CD4-positive, alpha-beta T cell (primary cell): ENCODE measurements at regions not wholly inside any gene's neighbourhood (a gene's known extent, or its start where the extent isn't known, plus 50 kb on each side); places are given as distances from the start of the nearest gene placed in this dataset.
A peak's percentile ranks its signal among the peaks of the same experiment; 100 is the strongest.

Experiments
- ATAC-seq: fragments of 200-7000 bp; cut with Tn5 transposase; one replicate; pipeline ENCODE4 v1.10.0; 2022; ENCODE audit warnings: mild to moderate bottlenecking; ENCODE audit not compliant: poor library complexity
- CTCF ChIA-PET: fragments of 350-600 bp; sonication (Branson Sonifier 250); formaldehyde crosslinking; loops from one replicate; lab custom pipeline; 2021; ENCODE audit warnings: antibody characterized with exemption, inconsistent platforms; lab: Charles Lee
- POLR2A ChIA-PET: fragments of 350-600 bp; sonication (Branson Sonifier 250); formaldehyde crosslinking; loops from one replicate; lab custom pipeline; 2021; ENCODE audit warnings: antibody characterized with exemption, inconsistent platforms; lab: Charles Lee
- DNase-seq, 14 experiments: peaks; one replicate each; pipeline ENCODE4 v3.0.0-alpha.2; 2013 to 2020; ENCODE audit warnings: mixed read lengths in 2 of 14
- H3K27ac ChIP-seq, 2 donors: one replicate each; pipeline versions ENCODE4 v1.5.1 to v1.7.0; 2013; ENCODE audit warnings: low read length in 2 of 2, low read depth in 1 of 2, mild to moderate bottlenecking in 1 of 2
- H3K27me3 ChIP-seq, 2 experiments: 1 replicate in 1 of 2; 2 replicates in 1 of 2; pipeline versions ENCODE4 v1.6.1 to v1.7.0; 2013; ENCODE audit warnings: low read length in 2 of 2, control low read depth in 1 of 2, mild to moderate bottlenecking in 1 of 2, moderate library complexity in 1 of 2; ENCODE audit not compliant: insufficient read depth in 2 of 2, control insufficient read depth in 1 of 2
- H3K36me3 ChIP-seq: one replicate; pipeline ENCODE4 v1.6.1; 2013; ENCODE audit warnings: low read length, control low read depth; ENCODE audit not compliant: insufficient read depth
- H3K4me1 ChIP-seq: one replicate; pipeline ENCODE4 v1.6.1; 2013; ENCODE audit warnings: low read length, control low read depth; ENCODE audit not compliant: insufficient read depth
- H3K4me3 ChIP-seq: one replicate; pipeline ENCODE4 v1.5.1; 2013; ENCODE audit warnings: mild to moderate bottlenecking, low read length, moderate library complexity
- H3K9me3 ChIP-seq, 2 experiments: 1 replicate in 1 of 2; 2 replicates in 1 of 2; pipeline versions ENCODE4 v1.6.1 to v1.7.0; 2013; ENCODE audit warnings: low read length in 2 of 2, mild to moderate bottlenecking in 2 of 2, control low read depth in 1 of 2, moderate library complexity in 1 of 2; ENCODE audit not compliant: control insufficient read depth in 1 of 2, insufficient read depth in 1 of 2
- H3K27ac Mint-ChIP-seq: one replicate; pipeline ENCODE4 v1.8.0; 2020; ENCODE audit warnings: mixed read lengths
- H3K27me3 Mint-ChIP-seq: one replicate; pipeline ENCODE4 v1.8.0; 2021; ENCODE audit warnings: mixed read lengths
- H3K36me3 Mint-ChIP-seq: one replicate; pipeline ENCODE4 v1.8.0; 2021; ENCODE audit warnings: low read depth, mixed read lengths
- H3K4me1 Mint-ChIP-seq: one replicate; pipeline ENCODE4 v1.8.0; 2021; ENCODE audit warnings: low read depth, mixed read lengths
- H3K4me3 Mint-ChIP-seq: one replicate; pipeline ENCODE4 v1.8.0; 2020; ENCODE audit warnings: mild to moderate bottlenecking, mixed read lengths
- H3K9me3 Mint-ChIP-seq: one replicate; pipeline ENCODE4 v1.8.0; 2020; ENCODE audit warnings: mixed read lengths
- intact Hi-C, 2 experiments: fragments of 100-400 bp; cut with DNase I in 1 of 2; cut with micrococcal nuclease in 1 of 2; formaldehyde crosslinking; loops; one replicate each; pipeline versions ENCODE4 v1.15.1 to v1.9.0; 2023 to 2025; cut with DNase I, micrococcal nuclease
- TF ChIP-seq, protein P1 (sequence below): fragments of 200-600 bp; IDR thresholded peaks from one replicate; pipeline ENCODE4 v1.8.0; 2022; ENCODE audit warnings: antibody characterized with exemption, mild to moderate bottlenecking

DNA sequence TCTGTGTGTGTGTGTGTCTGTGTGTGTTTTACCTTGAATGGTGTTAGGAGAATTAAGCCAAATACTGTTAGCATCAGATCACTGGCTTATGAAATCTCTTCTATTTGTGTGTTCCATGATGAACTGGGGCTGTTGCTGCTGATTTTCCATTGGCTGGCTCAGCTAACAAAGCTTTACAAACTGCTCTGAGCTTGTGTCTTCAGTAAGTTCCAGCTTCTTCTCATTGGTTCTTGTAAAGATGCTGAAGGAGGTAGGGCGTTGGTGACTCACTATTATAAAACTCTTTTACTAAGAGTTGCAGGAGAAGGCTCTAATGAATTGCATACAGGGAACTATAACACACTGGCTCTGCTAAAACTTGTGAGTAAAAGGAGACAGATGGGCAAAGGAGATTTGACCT is 136.4 kb upstream of the PRKCQ start:
- ATAC-seq (no peak), DNase-seq (no peak)
- peaks cover 56% of the 10 kb centered on the region for H3K27me3 Mint-ChIP-seq
- TF ChIP-seq, protein P1, sequence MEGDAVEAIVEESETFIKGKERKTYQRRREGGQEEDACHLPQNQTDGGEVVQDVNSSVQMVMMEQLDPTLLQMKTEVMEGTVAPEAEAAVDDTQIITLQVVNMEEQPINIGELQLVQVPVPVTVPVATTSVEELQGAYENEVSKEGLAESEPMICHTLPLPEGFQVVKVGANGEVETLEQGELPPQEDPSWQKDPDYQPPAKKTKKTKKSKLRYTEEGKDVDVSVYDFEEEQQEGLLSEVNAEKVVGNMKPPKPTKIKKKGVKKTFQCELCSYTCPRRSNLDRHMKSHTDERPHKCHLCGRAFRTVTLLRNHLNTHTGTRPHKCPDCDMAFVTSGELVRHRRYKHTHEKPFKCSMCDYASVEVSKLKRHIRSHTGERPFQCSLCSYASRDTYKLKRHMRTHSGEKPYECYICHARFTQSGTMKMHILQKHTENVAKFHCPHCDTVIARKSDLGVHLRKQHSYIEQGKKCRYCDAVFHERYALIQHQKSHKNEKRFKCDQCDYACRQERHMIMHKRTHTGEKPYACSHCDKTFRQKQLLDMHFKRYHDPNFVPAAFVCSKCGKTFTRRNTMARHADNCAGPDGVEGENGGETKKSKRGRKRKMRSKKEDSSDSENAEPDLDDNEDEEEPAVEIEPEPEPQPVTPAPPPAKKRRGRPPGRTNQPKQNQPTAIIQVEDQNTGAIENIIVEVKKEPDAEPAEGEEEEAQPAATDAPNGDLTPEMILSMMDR, result no peak
- H3K27me3 ChIP-seq, result peaks cover 9 to 10% of the 10 kb centered on the region in 2 experiments
- intact Hi-C loops, result no loop called here
- POLR2A ChIA-PET, result interaction anchor here (0.6 kb wide), 1 partner anchor 1041 kb away, joined by 4 read pairs; no protein-coding TSS in a partner anchor
- H3K9me3 Mint-ChIP-seq, result no peaks in the 10 kb centered on the region
- no peak overlapping the region for H3K27ac ChIP-seq
- no peaks in the 10 kb centered on the region for H3K9me3 ChIP-seq
- no peaks in the 10 kb centered on the region for H3K36me3 Mint-ChIP-seq
- no peak overlapping the region for H3K27ac Mint-ChIP-seq
- H3K4me1 Mint-ChIP-seq, result peaks cover 12% of the 10 kb centered on the region
- no peaks in the 10 kb centered on the region for H3K36me3 ChIP-seq
- no peak overlapping the region for H3K4me3 Mint-ChIP-seq
- CTCF ChIA-PET, result interaction anchor here (0.5 kb wide), 1 partner anchor 1000 kb away, joined by 4 read pairs; no protein-coding TSS in a partner anchor
- no peak overlapping the region for H3K4me3 ChIP-seq
- peaks cover 8% of the 10 kb centered on the region for H3K4me1 ChIP-seq

DNA sequence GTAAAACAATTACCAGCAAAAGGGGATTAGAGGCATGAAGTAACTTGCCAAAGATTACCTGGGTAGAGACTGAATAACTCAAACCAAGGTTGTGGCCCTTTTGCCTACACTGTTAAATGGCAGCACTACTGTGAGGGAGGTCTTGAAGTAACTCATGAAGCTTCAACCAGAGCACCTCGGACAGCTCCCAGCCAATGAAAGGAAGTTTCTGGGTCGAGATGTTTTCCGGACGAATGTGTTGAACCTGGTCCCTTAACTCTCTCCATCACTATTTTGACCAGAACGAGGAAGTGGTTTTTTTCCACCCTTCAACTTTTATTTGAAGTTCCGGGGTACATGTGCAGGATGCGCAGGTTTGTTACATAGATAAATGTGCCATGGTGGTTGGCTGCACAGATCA is 133.6 kb upstream of the PRKCQ start:
- ATAC-seq (no peak), DNase-seq (peak in 1 of 14 experiments; percentile 24)
- Mint-ChIP-seq H3K36me3 (no peaks in the 10 kb centered on the region), H3K27me3 (peaks cover 53% of the 10 kb centered on the region), H3K4me1 (peaks cover 13% of the 10 kb centered on the region), H3K4me3 (no peak overlapping the region), H3K27ac (no peak overlapping the region), H3K9me3 (no peaks in the 10 kb centered on the region)
- no peak overlapping the region for H3K27ac ChIP-seq
- POLR2A ChIA-PET, result interaction anchor here (0.6 to 0.8 kb wide), 2 partner anchors 230 to 240 kb away, joined by 4 read pairs; no protein-coding TSS in a partner anchor
- H3K36me3 ChIP-seq, result no peaks in the 10 kb centered on the region
- CTCF ChIA-PET, result no interaction called here
- H3K4me1 ChIP-seq, result peaks cover 8% of the 10 kb centered on the region
- intact Hi-C loops, result no loop called here
- TF ChIP-seq, protein P1, result no peak
- H3K27me3 ChIP-seq, result peaks cover 3 to 5% of the 10 kb centered on the region in 2 experiments
- no peaks in the 10 kb centered on the region for H3K9me3 ChIP-seq
- no peak overlapping the region for H3K4me3 ChIP-seq

DNA sequence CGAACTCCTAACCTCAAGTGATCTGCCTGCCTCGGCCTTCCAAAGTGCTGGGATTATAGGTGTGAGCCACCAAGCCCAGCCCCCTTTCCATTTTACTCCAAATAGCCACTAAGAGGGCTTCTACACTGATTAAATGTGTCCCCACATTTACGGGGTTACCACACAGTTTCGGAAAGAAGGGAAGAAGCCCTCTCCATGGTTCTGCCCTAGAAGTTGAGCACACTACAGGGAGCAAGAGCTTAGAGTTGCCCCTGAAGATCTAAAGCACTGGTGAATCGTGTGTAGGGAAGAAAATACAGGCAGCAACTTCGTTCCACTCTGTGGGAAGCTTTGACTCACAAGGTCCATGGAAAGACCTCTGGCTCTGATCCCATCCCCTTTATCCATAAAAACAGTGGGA is 133.0 kb upstream of the PRKCQ start:
- H3K4me3 ChIP-seq, result no peak overlapping the region
- ATAC-seq, result no peak
- H3K9me3 ChIP-seq, result no peaks in the 10 kb centered on the region
- Mint-ChIP-seq H3K27ac (no peak overlapping the region), H3K36me3 (no peaks in the 10 kb centered on the region), H3K9me3 (no peaks in the 10 kb centered on the region), H3K27me3 (peaks cover 47% of the 10 kb centered on the region), H3K4me3 (no peak overlapping the region), H3K4me1 (peaks cover 13% of the 10 kb centered on the region)
- no peak for DNase-seq
- CTCF ChIA-PET, result no interaction called here
- no peak overlapping the region for H3K27ac ChIP-seq
- POLR2A ChIA-PET, result interaction anchor here (0.6 to 0.8 kb wide), 2 partner anchors 230 to 239 kb away, joined by 4 read pairs; no protein-coding TSS in a partner anchor
- peaks cover 3 to 5% of the 10 kb centered on the region in 2 experiments for H3K27me3 ChIP-seq
- H3K4me1 ChIP-seq, result peaks cover 8% of the 10 kb centered on the region
- H3K36me3 ChIP-seq, result no peaks in the 10 kb centered on the region
- intact Hi-C loops, result no loop called here
- TF ChIP-seq, protein P1, result no peak
